SKM-1 treated with dmso at 0.1 percent for 144 hours (cell line): ENCODE measurements at regions not wholly inside any gene's neighbourhood (a gene's known extent, or its start where the extent isn't known, plus 50 kb on each side); places are given as distances from the start of the nearest gene placed in this dataset.
"Not testable (repeated sequence)": the region's sequence is repeated elsewhere in the genome, so short reads cannot be mapped to it uniquely, and the experiment has no call there.

Experiments
- DNase-seq: peaks from one replicate; lab custom pipeline; 2025; ENCODE audit not compliant: unreplicated experiment; lab: John Stamatoyannopoulos, UW

GRCh38 chr10:106395041-106395749 lies 769.3 kb downstream of the SORCS1 start:
- peak; percentile 34 for DNase-seq

- no peak for DNase-seq
Measured at GRCh38 chr10:106392778-106393177, 771.7 kb downstream of the SORCS1 start.

- no peak for DNase-seq
Measured at GRCh38 chr10:106387063-106387462, 777.4 kb downstream of the SORCS1 start.

- DNase-seq, result no peak
Measured at GRCh38 chr10:106384496-106384895, 780.0 kb downstream of the SORCS1 start.

- DNase-seq, result no peak
Measured at GRCh38 chr10:106380706-106381105, 783.8 kb downstream of the SORCS1 start.

GRCh38 chr10:106378251-106378650 lies 786.3 kb downstream of the SORCS1 start:
- DNase-seq, result no peak

GRCh38 chr10:106370751-106371150 lies 793.8 kb downstream of the SORCS1 start:
- no peak for DNase-seq

GRCh38 chr10:106360870-106361269 lies 803.6 kb downstream of the SORCS1 start:
- no peak for DNase-seq

- no peak for DNase-seq
Measured at GRCh38 chr10:106355450-106355849, 809.1 kb downstream of the SORCS1 start.

GRCh38 chr10:106348933-106349332 lies 815.6 kb downstream of the SORCS1 start:
- DNase-seq, result no peak

- DNase-seq, result no peak
Measured at GRCh38 chr10:106347547-106347946, 817.0 kb downstream of the SORCS1 start.

- not testable (repeated sequence) for DNase-seq
Measured at GRCh38 chr10:106343539-106343938, 821.0 kb downstream of the SORCS1 start.

GRCh38 chr10:106341356-106341755 lies 823.1 kb downstream of the SORCS1 start:
- DNase-seq, result no peak

- DNase-seq, result no peak
Measured at GRCh38 chr10:106338486-106338885, 826.0 kb downstream of the SORCS1 start.

- no peak for DNase-seq
Measured at GRCh38 chr10:106336874-106337273, 827.6 kb downstream of the SORCS1 start.

- no peak for DNase-seq
Measured at GRCh38 chr10:106327747-106328146, 836.8 kb downstream of the SORCS1 start.

GRCh38 chr10:106320876-106321275 lies 843.6 kb downstream of the SORCS1 start:
- no peak for DNase-seq

- no peak for DNase-seq
Measured at GRCh38 chr10:106320078-106320477, 844.4 kb downstream of the SORCS1 start.

- DNase-seq, result no peak
Measured at GRCh38 chr10:106317554-106317953, 847.0 kb downstream of the SORCS1 start.

GRCh38 chr10:106313041-106313440 lies 851.5 kb downstream of the SORCS1 start:
- DNase-seq, result no peak

GRCh38 chr10:106312087-106312486 lies 852.4 kb downstream of the SORCS1 start:
- no peak for DNase-seq

GRCh38 chr10:106311590-106311989 lies 852.9 kb downstream of the SORCS1 start:
- no peak for DNase-seq

- no peak for DNase-seq
Measured at GRCh38 chr10:106310596-106310995, 853.9 kb downstream of the SORCS1 start.
